ENCODE measurements at regions not wholly inside any gene's neighbourhood (a gene's known extent, or its start where the extent isn't known, plus 50 kb on each side); places are given as distances from the start of the nearest gene placed in this dataset.

GRCh38 chr12:113702836-113703235 lies 231.2 kb upstream of the LHX5 start:
- no peak for TF ChIP-seq CTCF (conservative IDR thresholded peaks at IDR 0.05; ENCODE audit: low read depth, low read length)
- TF ChIP-seq EZH2 (IDR thresholded peaks at IDR 0.05; ENCODE audit: borderline replicate concordance, low read depth, low read length, poor library complexity, severe bottlenecking): no peak

Data from A673 (cell line).